UCSD-AML1 (cell line): ENCODE measurements at regions not wholly inside any gene's neighbourhood (a gene's known extent, or its start where the extent isn't known, plus 50 kb on each side); places are given as distances from the start of the nearest gene placed in this dataset.
"Not testable (repeated sequence)": the region's sequence is repeated elsewhere in the genome, so short reads cannot be mapped to it uniquely, and the experiment has no call there.

ENCODE experiments used
- DNase-seq: peaks from one replicate; lab custom pipeline; 2025; ENCODE audit not compliant: unreplicated experiment; lab: John Stamatoyannopoulos, UW

GRCh38 chr1:187509091-187509490 lies 680.3 kb downstream of the PLA2G4A start:
- no peak for DNase-seq

- DNase-seq = peak; percentile 3
Observed at GRCh38 chr1:187513190-187513589, 684.4 kb downstream of the PLA2G4A start.

DNA sequence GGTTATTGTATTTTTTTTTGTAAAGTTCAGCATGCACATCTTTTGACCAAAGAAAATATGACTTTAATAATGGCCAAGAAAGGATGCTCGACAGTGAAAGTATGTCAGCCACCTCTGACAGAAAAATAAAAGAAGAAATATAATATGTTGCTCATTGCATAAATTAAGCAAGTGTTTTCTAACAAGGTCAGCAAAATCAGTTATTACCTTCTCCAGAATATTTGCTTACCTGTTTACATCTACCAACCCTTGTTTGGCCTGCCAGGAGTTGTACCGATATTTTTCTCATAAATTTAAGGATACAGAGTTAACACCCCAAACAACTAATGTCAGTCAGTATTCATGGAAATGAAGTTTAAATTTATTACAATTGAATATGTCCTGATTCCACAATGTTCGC lies 685.4 kb downstream of the PLA2G4A start:
- DNase-seq = no peak

DNA sequence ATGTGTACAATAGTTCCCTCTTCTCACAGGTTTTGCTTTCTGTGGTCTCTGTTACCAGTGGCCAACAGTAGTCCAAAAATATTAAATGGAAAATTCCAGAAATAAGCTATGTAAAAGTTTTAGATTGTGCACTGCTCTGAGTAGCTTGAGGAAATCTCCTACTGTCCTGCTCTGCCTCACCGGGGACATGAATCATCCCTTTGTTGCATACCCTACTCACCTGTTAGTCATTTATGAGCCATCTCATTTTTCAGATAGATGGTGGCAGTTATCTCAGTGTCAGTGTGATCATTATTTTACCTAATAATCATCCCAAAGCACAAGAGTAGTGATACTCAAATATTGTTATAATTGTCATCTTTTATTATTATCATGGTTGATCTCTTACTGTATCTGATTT lies 688.1 kb downstream of the PLA2G4A start:
- DNase-seq = no peak

- DNase-seq = no peak
Observed at GRCh38 chr1:187517546-187517945, 688.8 kb downstream of the PLA2G4A start.

GRCh38 chr1:187527346-187527745 lies 698.6 kb downstream of the PLA2G4A start:
- DNase-seq = no peak

DNA sequence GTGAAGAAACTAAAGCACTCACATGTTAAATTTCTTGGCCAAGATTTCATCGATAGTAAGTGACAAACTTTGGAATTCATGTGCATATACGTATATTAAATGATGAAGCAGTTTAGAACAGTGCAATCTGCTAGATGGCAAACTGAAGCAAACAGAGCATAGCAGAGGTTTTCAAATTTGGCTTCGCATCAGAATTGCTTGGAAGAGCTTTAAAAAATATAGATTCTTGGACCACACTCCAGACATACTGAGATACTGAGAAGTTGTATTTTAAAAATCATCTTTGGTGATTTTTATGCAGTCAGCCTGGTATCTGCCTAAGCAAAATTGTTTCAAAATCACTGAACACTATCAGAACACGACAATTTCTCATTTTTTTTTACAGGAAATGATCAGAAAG lies 709.2 kb downstream of the PLA2G4A start:
- no peak for DNase-seq

DNA sequence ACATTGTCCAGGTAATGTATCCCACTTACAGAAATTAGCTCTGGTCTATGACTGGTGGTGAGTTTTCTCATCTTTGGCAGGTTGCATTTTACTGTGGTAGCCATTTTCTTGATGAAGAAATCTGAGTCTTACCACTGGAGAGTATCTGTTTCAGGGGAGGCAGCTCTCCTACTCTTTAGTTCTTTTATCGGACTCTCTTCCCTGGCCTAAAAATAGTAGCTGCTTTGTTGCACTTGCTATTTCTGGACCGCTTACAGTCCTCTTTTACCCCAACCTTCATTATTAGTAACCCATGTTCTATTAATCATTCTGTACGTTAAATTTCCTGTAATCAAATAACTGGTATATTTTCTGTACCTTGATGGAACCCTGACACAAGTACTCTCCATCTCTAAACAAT lies 720.8 kb downstream of the PLA2G4A start:
- DNase-seq = no peak

- no peak for DNase-seq
Observed at GRCh38 chr1:187551061-187551460, 722.3 kb downstream of the PLA2G4A start.

GRCh38 chr1:187563191-187563590 lies 734.4 kb downstream of the PLA2G4A start:
- DNase-seq = no peak

DNA sequence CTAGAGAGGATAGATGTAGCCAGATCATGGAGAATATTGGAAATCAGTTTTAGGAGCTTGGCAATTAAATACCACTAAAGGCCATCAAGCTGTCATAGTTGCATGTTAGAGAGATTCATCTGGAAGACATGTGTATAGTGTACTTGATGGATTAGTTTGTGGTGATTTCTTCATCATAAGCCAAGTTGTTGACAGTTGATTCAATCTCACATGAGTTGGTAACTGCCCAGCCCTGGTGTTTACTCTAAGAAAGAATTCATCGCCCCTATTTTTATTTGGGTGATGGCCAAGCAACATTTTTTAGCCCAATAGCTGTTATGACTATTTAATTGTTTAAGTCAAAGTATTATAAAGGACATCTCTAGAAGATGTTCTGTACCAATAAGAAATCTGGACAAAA lies 737.6 kb downstream of the PLA2G4A start:
- no peak for DNase-seq

- no peak for DNase-seq
Observed at GRCh38 chr1:187568067-187568466, 739.3 kb downstream of the PLA2G4A start.

DNA sequence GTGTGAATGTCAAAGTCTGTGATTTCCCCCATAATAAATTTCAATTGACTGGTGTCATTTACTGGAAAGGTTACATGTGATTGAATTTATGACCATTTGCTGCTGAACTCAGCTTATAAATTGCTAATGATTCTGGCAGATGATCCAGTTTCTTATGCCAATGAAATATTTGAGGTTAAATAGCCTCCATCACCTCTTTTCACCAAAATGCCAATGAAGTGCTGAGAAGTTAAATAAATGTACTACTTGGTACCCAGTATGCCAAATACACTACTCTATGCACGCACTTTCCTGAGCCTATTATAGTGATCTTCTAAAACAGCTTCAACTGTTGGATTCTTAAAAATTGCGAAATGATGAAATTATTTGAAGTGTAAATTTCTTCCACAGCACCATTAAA lies 741.4 kb downstream of the PLA2G4A start:
- no peak for DNase-seq

- no peak for DNase-seq
Observed at GRCh38 chr1:187577610-187578009, 748.9 kb downstream of the PLA2G4A start.

DNA sequence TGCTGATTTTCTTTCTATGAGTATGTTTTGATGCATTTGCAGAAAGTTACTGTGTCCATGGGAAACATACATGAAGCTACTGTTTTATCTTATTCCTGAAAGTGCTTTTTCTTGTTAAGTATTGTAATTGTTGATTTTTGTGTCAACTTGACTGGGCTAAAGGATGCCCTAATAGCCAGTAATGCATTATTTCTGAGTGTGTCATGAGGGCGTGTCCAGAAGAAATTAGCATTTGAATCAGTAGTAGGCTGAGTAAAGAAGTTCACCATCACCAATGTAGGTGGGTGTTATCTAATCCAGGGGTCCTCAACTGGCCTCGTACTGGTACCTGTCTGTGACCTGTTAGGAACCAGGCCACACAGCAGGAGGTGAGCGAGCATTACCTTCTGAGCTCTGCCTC lies 760.2 kb downstream of the PLA2G4A start:
- no peak for DNase-seq

- DNase-seq = no peak
Observed at GRCh38 chr1:187605736-187606135, 777.0 kb downstream of the PLA2G4A start.

DNA sequence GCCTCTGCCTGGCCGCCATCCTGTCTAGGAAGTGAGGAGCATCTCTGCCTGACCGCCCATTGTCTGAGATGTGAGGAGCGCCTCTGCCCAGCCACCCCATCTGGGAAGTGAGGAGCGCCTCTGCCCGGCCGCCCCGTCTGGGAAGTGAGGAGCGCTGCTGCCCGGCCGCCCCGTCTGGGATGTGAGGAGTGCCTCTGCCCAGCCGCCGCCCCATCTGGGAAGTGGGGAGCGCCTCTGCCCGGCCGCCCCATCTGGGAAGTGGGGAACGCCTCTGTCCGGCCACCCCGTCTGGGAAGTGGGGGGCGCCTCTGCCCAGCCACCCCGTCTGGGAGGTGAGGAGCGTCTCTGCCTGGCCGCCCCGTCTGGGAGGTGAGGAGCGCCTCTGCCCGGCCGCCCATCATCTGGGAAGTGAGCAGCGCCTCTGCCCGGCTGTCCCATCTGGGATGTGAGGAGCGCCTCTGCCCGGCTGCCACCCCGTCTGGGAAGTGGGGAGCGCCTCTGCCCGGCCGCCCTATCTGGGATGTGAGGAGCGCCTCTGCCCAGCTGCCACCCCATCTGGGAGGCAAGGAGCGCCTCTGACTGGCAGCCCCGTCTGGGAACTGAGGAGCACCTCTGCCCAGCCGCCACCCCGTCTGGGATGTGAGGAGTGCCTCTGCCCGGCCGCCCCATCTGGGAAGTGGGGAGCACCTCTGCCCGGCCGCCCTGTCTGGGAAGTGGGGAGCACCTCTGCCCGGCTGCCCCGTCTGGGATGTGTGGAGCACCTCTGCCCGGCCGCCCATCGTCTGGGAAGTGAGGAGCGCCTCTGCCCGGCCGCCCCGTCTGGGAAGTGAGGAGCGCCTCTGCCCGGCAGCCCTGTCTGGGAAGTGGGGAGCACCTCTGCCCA lies 787.3 kb downstream of the PLA2G4A start:
- DNase-seq = not testable (repeated sequence)

- DNase-seq = not testable (repeated sequence)
Observed at GRCh38 chr1:187616830-187617229, 788.1 kb downstream of the PLA2G4A start.

DNA sequence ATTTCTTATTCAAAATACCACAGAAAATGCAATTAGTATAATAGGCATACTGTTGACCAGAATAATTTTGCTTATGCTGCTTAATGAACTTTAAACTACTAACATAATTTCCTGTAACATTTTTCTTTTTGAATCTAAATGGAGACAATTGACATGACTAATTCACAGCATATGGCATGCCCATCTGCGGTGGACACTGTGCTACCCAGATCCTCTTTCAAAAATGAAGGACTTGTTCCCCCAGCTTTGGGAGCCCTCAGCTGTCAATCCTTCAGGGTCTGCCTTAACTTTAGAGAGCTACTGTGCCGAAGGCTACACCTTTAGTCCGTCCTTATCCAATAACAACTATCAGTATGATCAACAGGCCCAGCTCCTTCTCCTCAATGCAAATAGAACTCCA lies 789.0 kb downstream of the PLA2G4A start:
- DNase-seq = no peak

- no peak for DNase-seq
Observed at GRCh38 chr1:187619175-187619574, 790.4 kb downstream of the PLA2G4A start.

DNA sequence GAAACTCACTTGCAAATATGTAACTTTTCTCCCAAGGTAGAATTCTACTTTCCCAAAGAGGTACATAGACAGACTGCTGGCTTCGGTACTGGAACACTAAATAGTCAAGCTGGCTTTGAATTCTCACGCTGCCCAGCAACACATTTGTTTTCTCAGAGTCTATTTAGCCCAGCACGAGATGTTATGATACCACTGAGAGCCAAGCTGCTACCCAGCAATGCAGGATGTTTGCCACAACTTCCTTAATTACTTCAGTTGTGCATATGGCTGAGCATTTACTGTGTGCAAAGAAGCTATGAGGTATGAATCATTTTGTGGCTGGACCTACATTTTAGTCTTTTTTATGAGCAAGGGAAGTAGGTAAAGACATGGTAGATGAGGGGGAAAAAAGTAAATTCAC lies 793.2 kb downstream of the PLA2G4A start:
- no peak for DNase-seq

DNA sequence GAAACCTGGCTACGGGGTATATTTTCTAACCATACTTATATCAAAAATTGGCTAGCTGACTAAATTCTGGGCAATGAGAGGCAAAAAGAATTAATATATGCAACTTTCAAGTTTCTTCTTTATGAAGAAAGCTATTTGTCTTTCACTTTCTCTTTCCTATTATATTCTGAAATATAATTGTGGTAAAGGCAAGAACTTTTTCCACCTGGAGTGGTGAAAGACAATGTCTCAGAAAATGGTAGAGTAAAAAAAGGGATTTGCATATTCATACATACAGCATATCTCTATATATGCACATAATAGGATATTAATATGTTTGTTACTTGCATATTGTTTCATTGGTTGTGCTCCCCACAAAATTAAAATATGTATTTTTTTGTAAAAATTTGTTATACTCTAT lies 793.8 kb downstream of the PLA2G4A start:
- no peak for DNase-seq
